C4-2B (cell line): ENCODE measurements at regions not wholly inside any gene's neighbourhood (a gene's known extent, or its start where the extent isn't known, plus 50 kb on each side); places are given as distances from the start of the nearest gene placed in this dataset.

ENCODE experiments used
- CTCF ChIP-seq: fragments of 450-650 bp; conservative IDR thresholded peaks from 2 replicates; pipeline ENCODE4 v1.5.1; 2017; ENCODE audit warnings: mild to moderate bottlenecking
- ZFX ChIP-seq: fragments of 450-650 bp; IDR thresholded peaks from 2 replicates; pipeline ENCODE4 v1.6.1; 2017

GRCh38 chr1:219782929-219783328 is 145.4 kb downstream of the SLC30A10 start:
- no peak for TF ChIP-seq CTCF
- no peak for TF ChIP-seq ZFX
